ENCODE measurements at regions not wholly inside any gene's neighbourhood (a gene's known extent, or its start where the extent isn't known, plus 50 kb on each side); places are given as distances from the start of the nearest gene placed in this dataset.

DNA sequence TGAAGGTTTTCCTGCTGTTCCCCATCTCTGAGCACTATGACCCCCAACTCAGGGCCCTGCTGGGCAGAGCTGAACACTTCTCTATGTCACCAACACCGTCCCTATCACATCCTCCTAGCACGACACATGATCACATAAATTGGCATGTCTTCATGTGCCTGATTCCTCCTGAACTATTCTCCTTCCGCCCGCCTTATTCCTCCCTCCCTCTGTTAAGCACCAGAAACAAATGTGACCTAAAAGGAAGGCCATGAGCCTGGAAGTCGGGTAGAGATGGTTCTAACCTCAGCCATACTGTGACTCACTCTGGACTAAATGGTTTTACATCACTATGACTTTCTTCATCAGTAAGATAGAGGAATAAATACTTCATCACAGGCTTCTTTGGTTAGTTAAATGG lies 80.8 kb upstream of the DYNLRB2 start:
- TF ChIP-seq, protein P1, sequence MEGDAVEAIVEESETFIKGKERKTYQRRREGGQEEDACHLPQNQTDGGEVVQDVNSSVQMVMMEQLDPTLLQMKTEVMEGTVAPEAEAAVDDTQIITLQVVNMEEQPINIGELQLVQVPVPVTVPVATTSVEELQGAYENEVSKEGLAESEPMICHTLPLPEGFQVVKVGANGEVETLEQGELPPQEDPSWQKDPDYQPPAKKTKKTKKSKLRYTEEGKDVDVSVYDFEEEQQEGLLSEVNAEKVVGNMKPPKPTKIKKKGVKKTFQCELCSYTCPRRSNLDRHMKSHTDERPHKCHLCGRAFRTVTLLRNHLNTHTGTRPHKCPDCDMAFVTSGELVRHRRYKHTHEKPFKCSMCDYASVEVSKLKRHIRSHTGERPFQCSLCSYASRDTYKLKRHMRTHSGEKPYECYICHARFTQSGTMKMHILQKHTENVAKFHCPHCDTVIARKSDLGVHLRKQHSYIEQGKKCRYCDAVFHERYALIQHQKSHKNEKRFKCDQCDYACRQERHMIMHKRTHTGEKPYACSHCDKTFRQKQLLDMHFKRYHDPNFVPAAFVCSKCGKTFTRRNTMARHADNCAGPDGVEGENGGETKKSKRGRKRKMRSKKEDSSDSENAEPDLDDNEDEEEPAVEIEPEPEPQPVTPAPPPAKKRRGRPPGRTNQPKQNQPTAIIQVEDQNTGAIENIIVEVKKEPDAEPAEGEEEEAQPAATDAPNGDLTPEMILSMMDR (IDR thresholded peaks at IDR 0.05; ENCODE audit: insufficient read depth, low read length, poor library complexity, severe bottlenecking): no peak
- no peak for TF ChIP-seq EZH2phosphoT487 (conservative IDR thresholded peaks at IDR 0.05; ENCODE audit: low read length)

All from SU-DHL-6 (cell line).